ENCODE measurements at regions not wholly inside any gene's neighbourhood (a gene's known extent, or its start where the extent isn't known, plus 50 kb on each side); places are given as distances from the start of the nearest gene placed in this dataset.

DNA sequence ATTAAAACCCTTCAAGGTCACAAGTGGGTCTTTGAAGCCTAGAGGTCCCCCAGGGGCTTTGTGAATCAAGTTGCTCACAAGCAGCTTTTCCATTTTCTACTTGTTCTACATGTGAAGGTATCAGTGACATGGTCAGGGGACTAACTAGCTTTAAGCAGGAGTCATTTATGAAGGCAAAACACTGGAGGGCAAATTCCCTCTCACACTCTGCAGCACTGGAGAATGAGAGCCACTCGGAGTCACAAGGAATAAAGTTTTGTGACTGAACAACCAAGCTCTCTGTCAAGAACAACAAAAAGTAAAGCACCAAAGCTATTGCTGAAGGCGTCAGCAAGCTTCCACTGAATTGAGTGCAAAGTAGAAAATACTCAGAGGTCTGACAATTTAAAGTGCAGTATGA is 609.0 kb downstream of the EDEM1 start:
- no peak for DNase-seq (ENCODE audit: low read depth, low spot score)
- H3K27ac Mint-ChIP-seq (ENCODE audit: unreplicated experiment) = no peak overlapping the region
- no peaks in the 10 kb centered on the region for H3K9me3 Mint-ChIP-seq
- no peak overlapping the region for H3K4me3 Mint-ChIP-seq
- no peaks in the 10 kb centered on the region for H3K4me1 Mint-ChIP-seq
- TF ChIP-seq, protein P1, sequence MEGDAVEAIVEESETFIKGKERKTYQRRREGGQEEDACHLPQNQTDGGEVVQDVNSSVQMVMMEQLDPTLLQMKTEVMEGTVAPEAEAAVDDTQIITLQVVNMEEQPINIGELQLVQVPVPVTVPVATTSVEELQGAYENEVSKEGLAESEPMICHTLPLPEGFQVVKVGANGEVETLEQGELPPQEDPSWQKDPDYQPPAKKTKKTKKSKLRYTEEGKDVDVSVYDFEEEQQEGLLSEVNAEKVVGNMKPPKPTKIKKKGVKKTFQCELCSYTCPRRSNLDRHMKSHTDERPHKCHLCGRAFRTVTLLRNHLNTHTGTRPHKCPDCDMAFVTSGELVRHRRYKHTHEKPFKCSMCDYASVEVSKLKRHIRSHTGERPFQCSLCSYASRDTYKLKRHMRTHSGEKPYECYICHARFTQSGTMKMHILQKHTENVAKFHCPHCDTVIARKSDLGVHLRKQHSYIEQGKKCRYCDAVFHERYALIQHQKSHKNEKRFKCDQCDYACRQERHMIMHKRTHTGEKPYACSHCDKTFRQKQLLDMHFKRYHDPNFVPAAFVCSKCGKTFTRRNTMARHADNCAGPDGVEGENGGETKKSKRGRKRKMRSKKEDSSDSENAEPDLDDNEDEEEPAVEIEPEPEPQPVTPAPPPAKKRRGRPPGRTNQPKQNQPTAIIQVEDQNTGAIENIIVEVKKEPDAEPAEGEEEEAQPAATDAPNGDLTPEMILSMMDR (conservative IDR thresholded peaks at IDR 0.05) = no peak
- H3K27me3 Mint-ChIP-seq (ENCODE audit: low read depth) = no peaks in the 10 kb centered on the region
- no peaks in the 10 kb centered on the region for H3K36me3 Mint-ChIP-seq (ENCODE audit: low read depth)

DNA sequence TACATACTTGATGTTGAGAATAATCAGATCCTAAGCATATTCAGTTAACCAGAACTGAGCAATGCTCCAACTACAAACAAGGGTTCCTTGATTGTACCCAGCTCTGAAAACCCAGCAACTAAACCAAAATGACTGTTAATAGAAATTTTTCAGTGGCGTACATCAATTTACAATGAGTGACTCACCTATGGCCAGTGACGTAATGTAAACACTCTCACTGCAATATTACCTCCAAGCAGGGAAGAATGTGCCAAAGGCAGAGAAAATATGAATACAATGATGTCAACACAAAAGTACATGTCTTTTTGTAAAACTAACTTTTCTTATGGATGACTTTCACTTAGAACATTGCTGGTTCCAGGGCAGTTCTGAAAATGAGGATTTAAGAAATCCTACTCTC is 611.3 kb downstream of the EDEM1 start:
- no peaks in the 10 kb centered on the region for H3K27me3 Mint-ChIP-seq (ENCODE audit: low read depth)
- no peaks in the 10 kb centered on the region for H3K36me3 Mint-ChIP-seq (ENCODE audit: low read depth)
- no peaks in the 10 kb centered on the region for H3K9me3 Mint-ChIP-seq
- no peak overlapping the region for H3K27ac Mint-ChIP-seq (ENCODE audit: unreplicated experiment)
- H3K4me1 Mint-ChIP-seq = no peaks in the 10 kb centered on the region
- TF ChIP-seq, protein P1 (conservative IDR thresholded peaks at IDR 0.05) = no peak
- no peak for DNase-seq (ENCODE audit: low read depth, low spot score)
- no peak overlapping the region for H3K4me3 Mint-ChIP-seq

DNA sequence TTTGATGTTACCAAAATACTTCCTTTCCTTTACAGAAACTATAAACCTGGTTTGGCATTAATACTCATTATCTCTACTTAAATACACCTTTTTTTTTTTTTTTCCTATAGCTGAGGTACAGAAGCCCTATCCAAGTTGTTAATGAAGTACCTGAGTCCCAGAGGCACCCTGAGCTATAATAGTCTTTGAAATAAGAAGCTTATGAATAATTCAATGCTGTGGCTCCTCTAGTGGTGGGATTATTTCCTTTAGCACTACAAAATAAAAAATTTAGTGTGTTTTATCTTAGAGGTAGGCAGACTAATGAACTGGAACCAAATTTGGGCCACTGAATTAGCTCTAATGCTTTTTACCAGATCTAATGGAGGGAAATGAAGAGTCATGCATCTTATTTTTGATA is 611.9 kb downstream of the EDEM1 start:
- H3K4me1 Mint-ChIP-seq = no peaks in the 10 kb centered on the region
- TF ChIP-seq, protein P1 (conservative IDR thresholded peaks at IDR 0.05) = peak; percentile 46
- H3K36me3 Mint-ChIP-seq (ENCODE audit: low read depth) = no peaks in the 10 kb centered on the region
- no peak overlapping the region for H3K4me3 Mint-ChIP-seq
- no peaks in the 10 kb centered on the region for H3K27me3 Mint-ChIP-seq (ENCODE audit: low read depth)
- H3K9me3 Mint-ChIP-seq = no peaks in the 10 kb centered on the region
- no peak for DNase-seq (ENCODE audit: low read depth, low spot score)
- no peak overlapping the region for H3K27ac Mint-ChIP-seq (ENCODE audit: unreplicated experiment)

DNA sequence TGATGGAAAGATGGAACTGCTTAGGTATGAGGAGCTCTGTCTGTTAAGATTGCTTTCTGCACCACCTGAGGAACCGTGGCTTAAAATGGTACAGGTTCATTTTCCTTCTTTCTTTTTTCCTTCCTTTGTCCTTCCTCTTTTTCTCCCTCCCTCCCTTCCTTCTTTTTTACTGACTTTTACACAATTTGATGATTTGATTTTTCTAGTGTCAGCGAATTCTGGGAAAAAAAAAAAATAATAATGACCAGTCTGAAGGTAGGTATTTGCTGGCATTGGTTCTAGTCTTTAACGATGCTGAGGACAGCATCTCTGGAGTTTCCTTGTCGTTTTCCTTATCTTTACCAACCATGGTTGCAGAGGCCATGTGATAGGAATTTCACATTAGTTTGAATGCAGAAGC is 613.5 kb downstream of the EDEM1 start:
- TF ChIP-seq, protein P1 (conservative IDR thresholded peaks at IDR 0.05) = no peak
- Mint-ChIP-seq H3K27ac (ENCODE audit: unreplicated experiment) (no peak overlapping the region), H3K27me3 (ENCODE audit: low read depth) (no peaks in the 10 kb centered on the region), H3K4me3 (no peak overlapping the region), H3K36me3 (ENCODE audit: low read depth) (no peaks in the 10 kb centered on the region), H3K9me3 (no peaks in the 10 kb centered on the region), H3K4me1 (no peaks in the 10 kb centered on the region)
- DNase-seq (ENCODE audit: low read depth, low spot score) = no peak

DNA sequence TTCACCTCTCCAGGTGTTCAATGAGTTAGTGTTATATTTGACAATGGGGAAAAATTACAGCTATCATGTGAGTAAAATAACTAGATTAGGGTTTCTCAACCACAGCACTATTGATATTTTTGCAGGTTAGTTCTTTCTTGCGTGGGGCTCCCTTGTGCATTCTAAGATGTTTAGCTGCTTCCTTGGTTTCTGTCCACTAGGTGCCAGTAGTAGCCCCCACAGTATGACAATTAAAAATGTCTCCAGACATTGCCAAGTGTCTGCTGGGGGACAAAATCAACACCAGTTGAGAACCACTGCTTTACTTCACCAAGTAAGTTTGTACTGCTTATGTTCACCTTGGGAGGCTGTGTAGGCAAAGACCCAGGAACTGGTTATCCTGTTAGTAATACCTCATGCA is 618.7 kb downstream of the EDEM1 start:
- no peaks in the 10 kb centered on the region for H3K9me3 Mint-ChIP-seq
- no peaks in the 10 kb centered on the region for H3K27me3 Mint-ChIP-seq (ENCODE audit: low read depth)
- TF ChIP-seq, protein P1 (conservative IDR thresholded peaks at IDR 0.05) = peak; percentile 55
- H3K4me3 Mint-ChIP-seq = no peak overlapping the region
- H3K4me1 Mint-ChIP-seq = no peaks in the 10 kb centered on the region
- no peak overlapping the region for H3K27ac Mint-ChIP-seq (ENCODE audit: unreplicated experiment)
- no peaks in the 10 kb centered on the region for H3K36me3 Mint-ChIP-seq (ENCODE audit: low read depth)
- DNase-seq (ENCODE audit: low read depth, low spot score) = no peak

Data from neural crest cell (in vitro differentiated cells).